PC-3 (cell line): ENCODE measurements at regions not wholly inside any gene's neighbourhood (a gene's known extent, or its start where the extent isn't known, plus 50 kb on each side); places are given as distances from the start of the nearest gene placed in this dataset.

ENCODE experiments used
- CTCF ChIP-seq: fragments of 300-600 bp; sonication (generic); conservative IDR thresholded peaks from 2 replicates; pipeline ENCODE4 v1.5.1; 2017; ENCODE audit warnings: antibody characterized with exemption, low read depth, mild to moderate bottlenecking, low read length
- EZH2 ChIP-seq: fragments of 300-600 bp; sonication (generic); IDR thresholded peaks from one replicate; pipeline ENCODE4 v1.6.1; 2017; ENCODE audit warnings: antibody characterized with exemption, mild to moderate bottlenecking, low read length; ENCODE audit not compliant: unreplicated experiment

- TF ChIP-seq EZH2, result no peak
- no peak for TF ChIP-seq CTCF
Measured at GRCh38 chr7:46791188-46791587, 790.7 kb downstream of the TNS3 start.
